Endodermal cell (in vitro differentiated cells): ENCODE measurements at regions not wholly inside any gene's neighbourhood (a gene's known extent, or its start where the extent isn't known, plus 50 kb on each side); places are given as distances from the start of the nearest gene placed in this dataset.

Experiments used
- DNase-seq: peaks from one replicate; pipeline ENCODE4 v3.0.0-alpha.2; 2017
- H3K27ac ChIP-seq: 2 replicates; pipeline ENCODE4 v1.5.1; 2013; ENCODE audit warnings: mild to moderate bottlenecking, low read depth, low read length, moderate library complexity
- H3K27me3 ChIP-seq: 2 replicates; pipeline ENCODE4 v1.6.1; 2013; ENCODE audit warnings: mild to moderate bottlenecking, low read length, moderate library complexity; ENCODE audit not compliant: insufficient read depth, control insufficient read depth, poor library complexity, severe bottlenecking
- H3K36me3 ChIP-seq: 2 replicates; pipeline ENCODE4 v1.7.0; 2013; ENCODE audit warnings: mild to moderate bottlenecking, low read length, moderate library complexity; ENCODE audit not compliant: control insufficient read depth, insufficient read depth
- H3K4me1 ChIP-seq: one replicate; pipeline ENCODE4 v1.7.0; 2013; ENCODE audit warnings: low read length; ENCODE audit not compliant: control insufficient read depth, insufficient read depth
- H3K4me3 ChIP-seq: 2 replicates; pipeline ENCODE4 v1.5.1; 2013; ENCODE audit warnings: mild to moderate bottlenecking, low read length, moderate library complexity
- H3K9ac ChIP-seq: 2 replicates; pipeline ENCODE4 v1.6.1; 2013; ENCODE audit warnings: mild to moderate bottlenecking, low read length, moderate library complexity; ENCODE audit not compliant: poor library complexity, severe bottlenecking; ENCODE audit errors: extremely low read depth
- H3K9me3 ChIP-seq: 2 replicates; pipeline ENCODE4 v1.6.1; 2013; ENCODE audit warnings: mild to moderate bottlenecking, low read length, moderate library complexity; ENCODE audit not compliant: control insufficient read depth
- H3K27ac Mint-ChIP-seq: 2 replicates; pipeline ENCODE4 v1.8.0; 2020; ENCODE audit warnings: mixed read lengths
- H3K27me3 Mint-ChIP-seq: 2 replicates; pipeline ENCODE4 v1.8.0; 2021; ENCODE audit warnings: mild to moderate bottlenecking, mixed read lengths; ENCODE audit not compliant: insufficient read depth
- H3K36me3 Mint-ChIP-seq: 2 replicates; pipeline ENCODE4 v1.8.0; 2020; ENCODE audit warnings: low read depth, mixed read lengths
- H3K4me1 Mint-ChIP-seq: 2 replicates; pipeline ENCODE4 v1.8.0; 2020; ENCODE audit warnings: mixed read lengths
- H3K4me3 Mint-ChIP-seq: 2 replicates; pipeline ENCODE4 v1.8.0; 2020; ENCODE audit warnings: mild to moderate bottlenecking, moderate library complexity, mixed read lengths
- H3K9me3 Mint-ChIP-seq: 2 replicates; pipeline ENCODE4 v1.8.0; 2020; ENCODE audit warnings: mild to moderate bottlenecking, mixed read lengths
- WGBS, 2 experiments: methylation state at CpG; one replicate each; pipeline versions ENCODE4 v1.1.5 to v1.1.7; 2013; ENCODE audit warnings: missing lambda C conversion rate in 2 of 2, mixed read lengths in 1 of 2; ENCODE audit not compliant: insufficient coverage in 1 of 2, insufficient read length in 1 of 2; 5-methylcytosine and 5-hydroxymethylcytosine counted together
- TF ChIP-seq, protein P1 (sequence below): fragments of 200-600 bp; sonication (generic); conservative IDR thresholded peaks from 2 replicates; pipeline ENCODE4 v1.5.0; 2021; ENCODE audit warnings: antibody characterized with exemption, mild to moderate bottlenecking

DNA sequence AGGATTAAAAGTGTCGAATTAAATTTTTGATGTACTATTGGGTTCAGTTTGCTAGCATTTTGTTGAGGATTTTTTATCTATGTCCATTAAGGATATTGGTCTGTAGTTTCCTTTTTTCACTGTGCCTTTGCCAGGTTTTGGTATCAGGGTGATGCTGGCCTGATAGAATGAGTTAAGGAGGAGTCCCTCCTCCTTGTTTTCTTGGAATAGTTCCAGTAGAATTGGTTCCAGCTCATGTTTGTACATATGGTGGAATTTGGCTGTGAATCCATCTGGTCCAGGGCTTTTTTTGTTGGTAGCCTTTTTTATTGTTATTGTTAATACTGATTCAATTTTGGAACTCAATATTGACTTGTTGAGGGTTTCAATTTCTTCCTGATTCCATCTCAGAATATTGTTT is 141.8 kb downstream of the SIM1 start:
- Histone ChIP-seq H3K9ac (no peak overlapping the region), H3K27ac (no peak overlapping the region), H3K9me3 (no peaks in the 10 kb centered on the region), H3K4me1 (no peaks in the 10 kb centered on the region), H3K4me3 (no peak overlapping the region), H3K36me3 (no peaks in the 10 kb centered on the region), H3K27me3 (no peaks in the 10 kb centered on the region)
- Mint-ChIP-seq H3K36me3 (no peaks in the 10 kb centered on the region), H3K27ac (no peak overlapping the region), H3K4me1 (no peaks in the 10 kb centered on the region), H3K9me3 (peaks cover 8% of the 10 kb centered on the region), H3K27me3 (no peaks in the 10 kb centered on the region), H3K4me3 (no peak overlapping the region)
- DNase-seq, result no peak
- 93 to 100% methylated on average over 1 of the region's 1 CpG for WGBS, 2 experiments
- TF ChIP-seq, protein P1, sequence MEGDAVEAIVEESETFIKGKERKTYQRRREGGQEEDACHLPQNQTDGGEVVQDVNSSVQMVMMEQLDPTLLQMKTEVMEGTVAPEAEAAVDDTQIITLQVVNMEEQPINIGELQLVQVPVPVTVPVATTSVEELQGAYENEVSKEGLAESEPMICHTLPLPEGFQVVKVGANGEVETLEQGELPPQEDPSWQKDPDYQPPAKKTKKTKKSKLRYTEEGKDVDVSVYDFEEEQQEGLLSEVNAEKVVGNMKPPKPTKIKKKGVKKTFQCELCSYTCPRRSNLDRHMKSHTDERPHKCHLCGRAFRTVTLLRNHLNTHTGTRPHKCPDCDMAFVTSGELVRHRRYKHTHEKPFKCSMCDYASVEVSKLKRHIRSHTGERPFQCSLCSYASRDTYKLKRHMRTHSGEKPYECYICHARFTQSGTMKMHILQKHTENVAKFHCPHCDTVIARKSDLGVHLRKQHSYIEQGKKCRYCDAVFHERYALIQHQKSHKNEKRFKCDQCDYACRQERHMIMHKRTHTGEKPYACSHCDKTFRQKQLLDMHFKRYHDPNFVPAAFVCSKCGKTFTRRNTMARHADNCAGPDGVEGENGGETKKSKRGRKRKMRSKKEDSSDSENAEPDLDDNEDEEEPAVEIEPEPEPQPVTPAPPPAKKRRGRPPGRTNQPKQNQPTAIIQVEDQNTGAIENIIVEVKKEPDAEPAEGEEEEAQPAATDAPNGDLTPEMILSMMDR, result no peak

DNA sequence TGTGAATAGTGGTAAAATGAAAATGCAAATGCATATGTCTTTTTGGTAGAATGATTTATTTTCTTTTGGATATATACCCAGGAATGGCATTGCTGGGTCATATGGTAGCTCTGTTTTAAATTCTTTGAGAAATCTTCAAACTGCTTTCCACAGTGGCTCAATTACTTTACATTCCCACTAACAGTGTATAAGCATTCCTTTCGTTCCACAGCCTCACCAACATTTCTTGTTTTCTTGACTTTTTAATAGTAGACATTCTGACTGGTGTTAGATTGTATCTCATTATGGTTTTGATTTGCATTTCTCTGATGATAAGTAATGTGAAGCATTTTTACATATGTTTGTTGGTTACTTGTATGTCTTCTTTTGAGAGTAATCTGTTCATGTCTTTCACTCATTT is 144.0 kb downstream of the SIM1 start:
- 75% methylated on average over 1 of the region's 1 CpG for WGBS, 2 experiments
- H3K27me3 ChIP-seq, result no peaks in the 10 kb centered on the region
- H3K9ac ChIP-seq, result no peak overlapping the region
- Mint-ChIP-seq H3K4me1 (no peaks in the 10 kb centered on the region), H3K9me3 (peaks cover 8% of the 10 kb centered on the region), H3K27ac (no peak overlapping the region), H3K4me3 (no peak overlapping the region), H3K27me3 (no peaks in the 10 kb centered on the region), H3K36me3 (no peaks in the 10 kb centered on the region)
- H3K4me1 ChIP-seq, result no peaks in the 10 kb centered on the region
- no peak overlapping the region for H3K4me3 ChIP-seq
- TF ChIP-seq, protein P1, result no peak
- no peaks in the 10 kb centered on the region for H3K9me3 ChIP-seq
- DNase-seq, result no peak
- no peaks in the 10 kb centered on the region for H3K36me3 ChIP-seq
- no peak overlapping the region for H3K27ac ChIP-seq

DNA sequence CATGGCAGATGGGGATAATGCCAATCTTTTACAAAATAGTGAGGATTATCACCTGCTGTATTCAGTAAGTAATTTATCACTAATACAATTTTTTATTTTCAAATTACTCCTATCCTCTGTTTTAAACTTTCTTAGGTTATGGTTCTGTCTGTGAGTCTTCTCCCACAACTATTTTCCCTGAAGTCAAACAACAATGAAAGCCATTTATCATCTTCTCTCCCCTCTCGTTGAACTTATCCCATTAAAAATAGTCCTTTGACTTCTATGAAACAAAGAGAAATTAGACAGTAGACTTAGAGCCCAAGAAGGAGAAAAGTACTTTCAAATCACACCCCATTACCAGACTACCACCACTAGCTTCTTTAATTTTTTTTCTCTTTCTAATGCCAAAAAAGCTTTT is 147.7 kb downstream of the SIM1 start:
- WGBS, 2 experiments, result 95 to 100% methylated on average over 1 of the region's 1 CpG
- H3K9ac ChIP-seq, result no peak overlapping the region
- no peak overlapping the region for H3K4me3 ChIP-seq
- Mint-ChIP-seq H3K27ac (no peak overlapping the region), H3K36me3 (no peaks in the 10 kb centered on the region), H3K4me1 (no peaks in the 10 kb centered on the region), H3K9me3 (peaks cover 8% of the 10 kb centered on the region), H3K27me3 (no peaks in the 10 kb centered on the region), H3K4me3 (no peak overlapping the region)
- H3K27ac ChIP-seq, result no peak overlapping the region
- no peaks in the 10 kb centered on the region for H3K9me3 ChIP-seq
- no peak for DNase-seq
- H3K4me1 ChIP-seq, result no peaks in the 10 kb centered on the region
- TF ChIP-seq, protein P1, result no peak
- no peaks in the 10 kb centered on the region for H3K27me3 ChIP-seq
- H3K36me3 ChIP-seq, result no peaks in the 10 kb centered on the region
